Muscle of leg (tissue), 3 donors: ENCODE measurements at regions not wholly inside any gene's neighbourhood (a gene's known extent, or its start where the extent isn't known, plus 50 kb on each side); places are given as distances from the start of the nearest gene placed in this dataset.
"Not testable (repeated sequence)": the region's sequence is repeated elsewhere in the genome, so short reads cannot be mapped to it uniquely, and the experiment has no call there.

Experiments used
- DNase-seq: peaks from one replicate; pipeline ENCODE4 v3.0.0; 2013
- H3K27ac ChIP-seq: one replicate; pipeline ENCODE4 v1.5.1; 2013; ENCODE audit warnings: mild to moderate bottlenecking, low read length, control low read depth
- H3K27me3 ChIP-seq: one replicate; pipeline ENCODE4 v1.6.1; 2013; ENCODE audit warnings: low read length; ENCODE audit not compliant: control insufficient read depth, insufficient read depth
- H3K36me3 ChIP-seq: one replicate; pipeline ENCODE4 v1.6.1; 2013; ENCODE audit warnings: low read length; ENCODE audit not compliant: control insufficient read depth, insufficient read depth
- H3K4me1 ChIP-seq: one replicate; pipeline ENCODE4 v1.6.1; 2013; ENCODE audit warnings: low read length; ENCODE audit not compliant: control insufficient read depth, insufficient read depth
- H3K4me3 ChIP-seq: one replicate; pipeline ENCODE4 v1.5.1; 2013; ENCODE audit warnings: low read length, control low read depth
- H3K9me3 ChIP-seq: replicated peaks from 2 replicates; pipeline ENCODE4 v1.6.1; 2013; ENCODE audit warnings: low read depth, low read length; ENCODE audit not compliant: control insufficient read depth
- WGBS: methylation state at CpG from one replicate; pipeline ENCODE4 v1.1.5; 2013; ENCODE audit warnings: missing lambda C conversion rate; ENCODE audit not compliant: insufficient coverage; 5-methylcytosine and 5-hydroxymethylcytosine counted together

DNA sequence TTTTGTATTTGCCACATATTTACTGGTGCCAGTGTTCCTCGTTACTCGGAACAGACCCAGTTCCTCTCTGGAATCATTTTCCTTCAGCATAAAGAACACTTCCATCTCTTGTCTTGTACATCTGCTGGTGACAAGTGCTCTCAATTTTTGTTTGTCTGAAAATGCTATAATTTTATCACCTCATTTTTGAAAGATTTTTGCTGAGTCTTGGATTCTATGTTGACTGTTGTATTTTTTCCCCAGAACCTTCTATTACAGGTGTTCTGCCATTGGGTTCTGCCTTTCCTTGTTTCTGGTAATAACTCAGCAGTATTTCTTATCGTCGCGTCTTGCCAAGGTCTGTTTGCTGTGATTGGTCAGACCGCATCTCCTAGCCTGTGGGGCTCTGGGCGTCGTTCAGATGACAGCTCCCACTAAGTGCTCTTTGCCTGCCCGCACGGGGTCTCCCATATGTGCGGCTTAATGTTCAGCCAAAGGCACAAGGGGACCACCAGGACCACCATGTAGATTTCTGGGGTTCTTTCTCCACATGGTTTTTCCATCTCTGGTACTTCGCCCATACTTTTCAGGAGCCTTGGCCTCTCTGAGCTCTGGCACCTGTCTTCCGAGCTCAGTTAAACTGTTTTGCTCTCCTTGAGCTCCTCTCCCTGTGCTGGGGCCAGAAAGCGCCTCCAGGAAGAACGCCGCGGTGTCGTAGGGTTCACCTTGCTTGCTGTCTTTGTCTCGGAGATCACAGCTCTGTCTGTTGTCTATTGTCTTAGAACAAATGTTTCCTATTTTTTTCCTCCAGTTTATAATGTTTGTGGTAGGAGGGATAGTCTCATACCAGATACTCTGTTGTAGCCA is 80.0 kb downstream of the METRNL start:
- Histone ChIP-seq H3K27ac (no peak overlapping the region), H3K9me3 (no peaks in the 10 kb centered on the region), H3K4me1 (peaks cover 44% of the 10 kb centered on the region), H3K27me3 (no peaks in the 10 kb centered on the region), H3K4me3 (no peak overlapping the region), H3K36me3 (no peaks in the 10 kb centered on the region)
- 89% methylated on average over 15 of the region's 19 CpGs for WGBS
- DNase-seq = no peak

DNA sequence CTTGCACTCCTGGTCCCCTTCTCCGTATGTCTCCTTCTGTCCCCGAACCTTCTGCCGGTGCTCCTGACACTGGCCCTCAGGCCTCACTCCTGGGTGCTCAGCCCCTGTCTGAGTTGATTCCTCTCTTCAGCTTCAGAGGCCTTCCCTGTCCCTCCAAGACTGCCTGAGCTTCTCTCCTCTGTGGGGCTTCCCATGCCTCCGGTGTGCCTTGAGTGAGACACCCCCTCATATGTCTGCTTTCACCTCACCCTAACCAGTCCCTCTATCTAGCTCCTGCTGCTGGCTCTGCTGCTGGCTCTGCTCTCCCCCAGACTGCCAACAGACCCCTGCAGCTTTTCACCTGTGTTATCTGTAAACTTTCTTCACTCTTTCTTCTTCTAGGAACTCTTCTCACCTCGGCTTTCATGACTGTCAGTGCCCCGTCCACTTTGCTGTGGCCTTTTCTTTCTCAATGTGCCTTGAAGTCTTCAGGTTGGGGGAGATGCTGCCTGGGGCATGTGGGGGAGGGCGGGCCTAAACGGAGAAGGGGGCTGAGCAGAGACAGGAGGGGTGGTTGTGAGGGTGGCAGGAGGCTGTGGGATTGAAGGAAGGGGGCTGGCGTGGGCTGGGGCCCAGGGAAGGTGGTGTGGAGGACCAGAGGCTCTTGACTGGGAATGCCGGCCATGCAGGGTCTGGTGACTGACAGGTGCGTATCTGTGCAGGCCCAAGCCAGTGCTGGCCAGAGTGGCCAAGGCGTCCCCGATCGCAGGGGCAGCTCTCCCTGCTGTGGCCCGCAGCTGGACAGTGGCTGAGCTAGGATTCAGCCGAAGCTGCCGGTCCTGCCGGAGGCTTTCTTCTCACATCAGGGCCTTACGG is 81.3 kb downstream of the METRNL start:
- no peaks in the 10 kb centered on the region for H3K9me3 ChIP-seq
- no peaks in the 10 kb centered on the region for H3K27me3 ChIP-seq
- peak overlapping the region; percentile 87 for H3K27ac ChIP-seq
- peaks cover 32% of the 10 kb centered on the region for H3K4me1 ChIP-seq
- no peaks in the 10 kb centered on the region for H3K36me3 ChIP-seq
- DNase-seq = no peak
- no peak overlapping the region for H3K4me3 ChIP-seq
- 76% methylated on average over 17 of the region's 19 CpGs for WGBS

- peak; percentile 93 for DNase-seq
- Histone ChIP-seq H3K36me3 (no peaks in the 10 kb centered on the region), H3K4me1 (peaks cover 27% of the 10 kb centered on the region), H3K4me3 (no peak overlapping the region), H3K27me3 (no peaks in the 10 kb centered on the region), H3K9me3 (no peaks in the 10 kb centered on the region), H3K27ac (peak overlapping the region; percentile 87)
- WGBS = 55% methylated on average over 3 of the region's 14 CpGs
Observed at GRCh38 chr17:83161298-83162034, 82.1 kb downstream of the METRNL start.

DNA sequence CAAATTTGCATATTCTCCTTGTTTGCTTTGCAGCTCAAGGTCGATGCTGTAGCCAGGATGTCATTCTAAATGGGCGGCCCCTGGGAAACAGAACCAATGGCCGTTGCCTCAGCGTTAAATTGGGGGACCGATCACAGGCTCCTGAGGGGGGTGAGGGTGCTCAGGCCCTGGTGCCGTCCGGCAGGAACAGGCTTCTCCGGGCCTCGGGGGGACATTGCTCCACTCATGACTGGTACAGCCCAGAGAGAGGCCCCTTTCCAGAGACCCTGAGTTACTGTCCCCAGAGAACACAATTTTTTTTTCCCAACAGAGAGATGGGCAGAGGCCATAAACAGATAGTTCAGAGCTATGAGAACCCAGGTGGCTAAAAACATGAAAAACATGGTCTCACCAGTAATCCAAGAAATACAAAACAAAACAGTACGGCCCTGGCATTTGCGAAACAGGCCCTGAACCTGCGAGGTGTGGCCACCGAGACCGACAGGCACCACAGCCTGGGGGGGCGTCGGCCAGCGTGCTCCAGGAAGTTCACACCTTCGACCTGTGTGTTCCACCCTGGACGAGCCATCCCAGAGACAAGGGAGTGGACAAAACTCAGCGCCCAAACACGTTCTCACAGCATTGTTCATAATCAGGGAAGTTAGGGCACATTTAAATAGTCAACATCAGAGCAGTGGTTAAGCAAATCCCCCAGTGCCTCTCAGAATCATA is 82.8 kb downstream of the METRNL start:
- no peaks in the 10 kb centered on the region for H3K36me3 ChIP-seq
- peaks cover 27% of the 10 kb centered on the region for H3K4me1 ChIP-seq
- H3K27me3 ChIP-seq = no peaks in the 10 kb centered on the region
- no peak for DNase-seq
- peaks cover 2% of the 10 kb centered on the region for H3K9me3 ChIP-seq
- 62% methylated on average over 19 of the region's 21 CpGs for WGBS
- H3K4me3 ChIP-seq = no peak overlapping the region
- H3K27ac ChIP-seq = peak overlapping the region; percentile 87

DNA sequence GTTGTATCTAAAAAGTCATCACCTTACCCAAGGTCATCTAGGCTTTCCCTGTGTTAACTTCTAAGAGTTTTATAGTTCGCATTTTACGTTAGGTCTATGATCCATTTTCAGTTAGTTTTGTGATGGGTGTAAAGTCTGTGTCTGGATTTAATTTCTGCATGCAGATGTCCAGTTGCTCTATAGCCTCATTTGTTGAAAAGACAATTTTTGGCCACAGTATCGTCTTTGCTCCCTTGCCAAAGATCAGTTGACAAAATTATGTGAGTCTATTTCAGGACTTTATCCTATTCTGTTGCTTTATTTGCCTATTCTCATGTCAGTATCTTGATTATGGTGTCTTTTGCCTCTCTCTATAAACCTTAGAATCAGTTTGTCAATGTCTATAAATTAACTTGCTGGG is 85.1 kb downstream of the METRNL start:
- Histone ChIP-seq H3K36me3 (no peaks in the 10 kb centered on the region), H3K27ac (no peak overlapping the region), H3K27me3 (no peaks in the 10 kb centered on the region), H3K9me3 (peaks cover 5% of the 10 kb centered on the region), H3K4me1 (peaks cover 27% of the 10 kb centered on the region), H3K4me3 (no peak overlapping the region)
- no CpG with 5 or more reads among the region's 3 CpGs for WGBS
- DNase-seq = peak; percentile 85

DNA sequence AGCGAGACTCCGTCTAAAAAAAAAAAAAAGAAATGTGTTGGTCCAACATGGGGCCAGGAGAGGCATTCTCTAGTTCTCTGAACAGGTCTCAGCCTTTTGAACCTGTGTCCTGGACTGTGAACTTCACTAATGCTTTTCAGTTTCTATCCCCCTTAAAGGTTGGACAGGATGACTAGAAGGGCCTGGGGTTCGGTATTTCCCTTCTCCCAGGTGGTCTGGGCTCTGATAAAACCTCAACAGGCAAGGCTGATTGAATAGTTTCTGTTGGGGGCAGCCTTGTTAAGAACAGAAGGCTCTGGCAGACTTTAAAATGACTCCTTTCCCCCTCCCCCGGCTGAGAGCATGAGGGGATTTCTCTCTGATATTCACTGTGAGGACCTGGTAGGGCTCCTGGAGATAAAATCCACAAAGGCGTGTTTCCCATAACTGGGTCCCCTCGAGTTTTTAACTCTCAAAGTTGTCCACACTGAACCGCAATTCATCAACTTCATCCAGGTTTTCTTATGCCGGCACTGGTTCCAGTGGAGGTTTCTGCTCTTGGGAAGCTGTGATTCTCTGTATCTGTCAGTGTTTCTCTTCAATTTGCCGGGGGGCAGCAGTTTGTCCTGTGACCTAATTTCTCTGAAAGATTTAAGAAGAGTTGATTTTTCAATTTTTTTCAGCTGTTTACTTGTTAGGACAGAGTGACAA is 91.3 kb downstream of the METRNL start:
- no peak overlapping the region for H3K27ac ChIP-seq
- H3K4me3 ChIP-seq = no peak overlapping the region
- peaks cover 5% of the 10 kb centered on the region for H3K9me3 ChIP-seq
- no peaks in the 10 kb centered on the region for H3K36me3 ChIP-seq
- no peak for DNase-seq
- H3K4me1 ChIP-seq = peaks cover 22% of the 10 kb centered on the region
- H3K27me3 ChIP-seq = peaks cover 3% of the 10 kb centered on the region
- WGBS = 87% methylated on average over 2 of the region's 9 CpGs

GRCh38 chr17:83171661-83172060 is 92.3 kb downstream of the METRNL start:
- H3K27me3 ChIP-seq = peaks cover 3% of the 10 kb centered on the region
- DNase-seq = no peak
- no peak overlapping the region for H3K27ac ChIP-seq
- H3K36me3 ChIP-seq = no peaks in the 10 kb centered on the region
- WGBS = 47% methylated on average over 11 of the region's 21 CpGs
- no peak overlapping the region for H3K4me3 ChIP-seq
- H3K9me3 ChIP-seq = peaks cover 5% of the 10 kb centered on the region
- peaks cover 24% of the 10 kb centered on the region for H3K4me1 ChIP-seq

GRCh38 chr17:83172099-83172498 is 92.7 kb downstream of the METRNL start:
- DNase-seq, H3K4me3 ChIP-seq, H3K27me3 ChIP-seq, H3K27ac ChIP-seq, H3K9me3 ChIP-seq, H3K36me3 ChIP-seq: not testable (repeated sequence)
- H3K4me1 ChIP-seq = peaks cover 24% of the 10 kb centered on the region
- WGBS = 94% methylated on average over 7 of the region's 9 CpGs

GRCh38 chr17:83172646-83173045 is 93.2 kb downstream of the METRNL start:
- H3K27me3 ChIP-seq, DNase-seq, H3K4me3 ChIP-seq, H3K27ac ChIP-seq, H3K9me3 ChIP-seq, H3K36me3 ChIP-seq: not testable (repeated sequence)
- H3K4me1 ChIP-seq = peaks cover 24% of the 10 kb centered on the region
- 97% methylated on average over 6 of the region's 20 CpGs for WGBS
